ENCODE measurements at regions not wholly inside any gene's neighbourhood (a gene's known extent, or its start where the extent isn't known, plus 50 kb on each side); places are given as distances from the start of the nearest gene placed in this dataset.

- Mint-ChIP-seq H3K27ac (ENCODE audit: unreplicated experiment) (no peak overlapping the region), H3K9me3 (ENCODE audit: unreplicated experiment) (no peaks in the 10 kb centered on the region), H3K4me1 (ENCODE audit: low read depth, unreplicated experiment) (no peaks in the 10 kb centered on the region)
These were observed 293.2 kb downstream of the EFNB2 start for GRCh38 chr13:106241974-106242953.

GRCh38 chr13:106238690-106239089, 296.8 kb downstream of the EFNB2 start:
- Mint-ChIP-seq H3K4me1 (ENCODE audit: low read depth, unreplicated experiment) (no peaks in the 10 kb centered on the region), H3K27me3 (ENCODE audit: unreplicated experiment) (no peaks in the 10 kb centered on the region), H3K4me3 (ENCODE audit: unreplicated experiment) (no peak overlapping the region), H3K27ac (ENCODE audit: unreplicated experiment) (no peak overlapping the region), H3K9me3 (ENCODE audit: unreplicated experiment) (no peaks in the 10 kb centered on the region), H3K36me3 (ENCODE audit: unreplicated experiment) (no peaks in the 10 kb centered on the region)
- no peak for DNase-seq
- TF ChIP-seq CTCF (IDR thresholded peaks at IDR 0.05; ENCODE audit: partially characterized antibody, unreplicated experiment) = no peak

More at GRCh38 chr13:106241974-106242953, 293.2 kb downstream of the EFNB2 start:
- H3K36me3 Mint-ChIP-seq (ENCODE audit: unreplicated experiment) = no peaks in the 10 kb centered on the region
- TF ChIP-seq CTCF (IDR thresholded peaks at IDR 0.05; ENCODE audit: partially characterized antibody, unreplicated experiment) = no peak
- no peak overlapping the region for H3K4me3 Mint-ChIP-seq (ENCODE audit: unreplicated experiment)
- no peaks in the 10 kb centered on the region for H3K27me3 Mint-ChIP-seq (ENCODE audit: unreplicated experiment)
- DNase-seq = no peak

GRCh38 chr13:106234636-106235035, 300.8 kb downstream of the EFNB2 start:
- no peaks in the 10 kb centered on the region for H3K27me3 Mint-ChIP-seq (ENCODE audit: unreplicated experiment)
- TF ChIP-seq CTCF (IDR thresholded peaks at IDR 0.05; ENCODE audit: partially characterized antibody, unreplicated experiment) = no peak
- peaks cover 14% of the 10 kb centered on the region for H3K36me3 Mint-ChIP-seq (ENCODE audit: unreplicated experiment)
- no peaks in the 10 kb centered on the region for H3K9me3 Mint-ChIP-seq (ENCODE audit: unreplicated experiment)
- no peak overlapping the region for H3K4me3 Mint-ChIP-seq (ENCODE audit: unreplicated experiment)
- no peaks in the 10 kb centered on the region for H3K4me1 Mint-ChIP-seq (ENCODE audit: low read depth, unreplicated experiment)
- H3K27ac Mint-ChIP-seq (ENCODE audit: unreplicated experiment) = no peak overlapping the region
- DNase-seq = no peak

GRCh38 chr13:106233134-106233735, 302.2 kb downstream of the EFNB2 start:
- Mint-ChIP-seq H3K27me3 (ENCODE audit: unreplicated experiment) (no peaks in the 10 kb centered on the region), H3K9me3 (ENCODE audit: unreplicated experiment) (peaks cover 2% of the 10 kb centered on the region), H3K4me1 (ENCODE audit: low read depth, unreplicated experiment) (no peaks in the 10 kb centered on the region), H3K27ac (ENCODE audit: unreplicated experiment) (no peak overlapping the region), H3K36me3 (ENCODE audit: unreplicated experiment) (peaks cover 14% of the 10 kb centered on the region), H3K4me3 (ENCODE audit: unreplicated experiment) (no peak overlapping the region)
- DNase-seq = no peak
- no peak for TF ChIP-seq CTCF (IDR thresholded peaks at IDR 0.05; ENCODE audit: partially characterized antibody, unreplicated experiment)

GRCh38 chr13:106232681-106233080, 302.8 kb downstream of the EFNB2 start:
- Mint-ChIP-seq H3K27me3 (ENCODE audit: unreplicated experiment) (no peaks in the 10 kb centered on the region), H3K36me3 (ENCODE audit: unreplicated experiment) (peaks cover 14% of the 10 kb centered on the region), H3K9me3 (ENCODE audit: unreplicated experiment) (peaks cover 2% of the 10 kb centered on the region), H3K4me1 (ENCODE audit: low read depth, unreplicated experiment) (no peaks in the 10 kb centered on the region), H3K4me3 (ENCODE audit: unreplicated experiment) (no peak overlapping the region), H3K27ac (ENCODE audit: unreplicated experiment) (no peak overlapping the region)
- no peak for TF ChIP-seq CTCF (IDR thresholded peaks at IDR 0.05; ENCODE audit: partially characterized antibody, unreplicated experiment)
- DNase-seq = no peak
